Muscle layer of colon (tissue), 2 donors: ENCODE measurements at regions not wholly inside any gene's neighbourhood (a gene's known extent, or its start where the extent isn't known, plus 50 kb on each side); places are given as distances from the start of the nearest gene placed in this dataset.

Source experiments
- H3K27ac ChIP-seq: one replicate; pipeline ENCODE4 v1.7.0; 2013; ENCODE audit warnings: low read depth, mild to moderate bottlenecking, low read length, moderate library complexity
- H3K27me3 ChIP-seq, 2 donors: one replicate each; pipeline ENCODE4 v1.7.0; 2013; ENCODE audit warnings: low read length in 2 of 2, mild to moderate bottlenecking in 2 of 2; ENCODE audit not compliant: insufficient read depth in 2 of 2, control insufficient read depth in 1 of 2
- H3K36me3 ChIP-seq: one replicate; pipeline ENCODE4 v1.7.0; 2013; ENCODE audit warnings: mild to moderate bottlenecking, low read length; ENCODE audit not compliant: insufficient read depth
- H3K4me1 ChIP-seq: one replicate; pipeline ENCODE4 v1.7.0; 2013; ENCODE audit warnings: mild to moderate bottlenecking, low read length; ENCODE audit not compliant: insufficient read depth
- H3K4me3 ChIP-seq, 2 donors: one replicate each; pipeline ENCODE4 v1.7.0; 2013; ENCODE audit warnings: low read length in 2 of 2, low read depth in 1 of 2, mild to moderate bottlenecking in 1 of 2, moderate library complexity in 1 of 2
- H3K9ac ChIP-seq: one replicate; pipeline ENCODE4 v1.7.0; 2013; ENCODE audit warnings: low read length
- H3K9me3 ChIP-seq: one replicate; pipeline ENCODE4 v1.7.0; 2013; ENCODE audit warnings: mild to moderate bottlenecking, low read length
- donor health status: abdominal sarcoma.
- donor health status: Adenocarcinoma of cecum.

DNA sequence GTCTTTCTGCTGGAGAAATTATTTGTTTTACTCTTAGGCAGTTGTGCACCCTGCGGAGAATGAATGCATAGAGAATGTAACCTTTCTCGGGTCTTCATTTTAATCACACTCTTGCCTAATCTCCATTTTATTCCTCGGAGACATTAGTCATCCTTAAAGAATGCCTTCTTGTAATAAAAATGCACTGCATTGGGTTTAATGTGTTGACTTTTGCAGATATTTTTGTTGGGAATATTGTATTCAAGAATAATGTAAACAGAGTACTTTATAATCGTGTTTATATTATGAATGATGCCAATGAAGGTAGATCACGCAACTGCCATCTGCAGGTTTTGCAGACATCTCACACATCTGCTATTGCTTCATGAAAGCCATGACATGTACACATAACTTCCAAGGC, 1093.9 kb upstream of the CDH6 start:
- no peaks in the 10 kb centered on the region for H3K27me3 ChIP-seq
- no peak overlapping the region for H3K9ac ChIP-seq
- no peaks in the 10 kb centered on the region for H3K36me3 ChIP-seq
- no peak overlapping the region for H3K27ac ChIP-seq
- no peak overlapping the region for H3K4me3 ChIP-seq
- H3K4me1 ChIP-seq = no peaks in the 10 kb centered on the region
- no peaks in the 10 kb centered on the region for H3K9me3 ChIP-seq

DNA sequence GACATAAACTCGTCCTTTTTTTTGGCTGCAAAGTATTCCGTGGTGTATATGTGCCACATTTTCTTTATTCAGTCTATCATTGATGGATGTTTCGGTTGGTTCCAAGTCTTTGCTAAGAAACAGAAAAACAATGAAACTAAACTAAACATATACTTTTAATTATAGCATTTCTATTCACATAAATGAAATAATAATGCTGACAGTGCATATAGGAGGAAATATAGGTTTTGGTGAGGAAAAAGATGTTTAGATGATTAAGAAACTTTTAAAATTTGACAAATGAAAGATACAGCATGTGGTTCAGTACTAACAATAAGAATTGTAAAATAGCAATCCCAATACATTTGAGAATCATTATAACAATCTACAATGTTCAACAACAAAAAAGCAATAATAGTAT, 1094.5 kb upstream of the CDH6 start:
- no peak overlapping the region for H3K27ac ChIP-seq
- H3K4me1 ChIP-seq = no peaks in the 10 kb centered on the region
- H3K27me3 ChIP-seq = no peaks in the 10 kb centered on the region
- H3K9ac ChIP-seq = no peak overlapping the region
- H3K9me3 ChIP-seq = no peaks in the 10 kb centered on the region
- no peaks in the 10 kb centered on the region for H3K36me3 ChIP-seq
- H3K4me3 ChIP-seq = no peak overlapping the region

DNA sequence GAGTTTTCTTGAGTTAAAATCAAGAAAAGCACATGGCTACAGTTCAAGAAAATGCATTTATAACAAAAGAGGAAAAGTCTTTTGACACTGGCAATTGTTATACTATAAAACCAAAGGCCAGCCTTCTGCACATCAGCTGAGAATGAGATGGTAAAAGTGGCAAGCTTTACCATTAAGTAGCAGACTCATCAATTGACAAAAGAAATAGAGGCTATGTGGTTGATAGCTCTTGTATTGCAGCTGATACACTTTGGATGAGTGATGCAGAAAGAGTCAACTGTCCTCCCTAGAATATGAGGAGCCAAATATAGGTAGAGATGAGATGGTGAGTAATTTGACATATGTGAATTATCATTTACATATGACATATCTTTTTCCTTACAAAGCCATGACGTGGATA, 1100.9 kb upstream of the CDH6 start:
- Histone ChIP-seq H3K9ac (no peak overlapping the region), H3K36me3 (no peaks in the 10 kb centered on the region), H3K4me1 (no peaks in the 10 kb centered on the region), H3K27me3 (no peaks in the 10 kb centered on the region), H3K4me3 (no peak overlapping the region), H3K27ac (no peak overlapping the region), H3K9me3 (no peaks in the 10 kb centered on the region)

DNA sequence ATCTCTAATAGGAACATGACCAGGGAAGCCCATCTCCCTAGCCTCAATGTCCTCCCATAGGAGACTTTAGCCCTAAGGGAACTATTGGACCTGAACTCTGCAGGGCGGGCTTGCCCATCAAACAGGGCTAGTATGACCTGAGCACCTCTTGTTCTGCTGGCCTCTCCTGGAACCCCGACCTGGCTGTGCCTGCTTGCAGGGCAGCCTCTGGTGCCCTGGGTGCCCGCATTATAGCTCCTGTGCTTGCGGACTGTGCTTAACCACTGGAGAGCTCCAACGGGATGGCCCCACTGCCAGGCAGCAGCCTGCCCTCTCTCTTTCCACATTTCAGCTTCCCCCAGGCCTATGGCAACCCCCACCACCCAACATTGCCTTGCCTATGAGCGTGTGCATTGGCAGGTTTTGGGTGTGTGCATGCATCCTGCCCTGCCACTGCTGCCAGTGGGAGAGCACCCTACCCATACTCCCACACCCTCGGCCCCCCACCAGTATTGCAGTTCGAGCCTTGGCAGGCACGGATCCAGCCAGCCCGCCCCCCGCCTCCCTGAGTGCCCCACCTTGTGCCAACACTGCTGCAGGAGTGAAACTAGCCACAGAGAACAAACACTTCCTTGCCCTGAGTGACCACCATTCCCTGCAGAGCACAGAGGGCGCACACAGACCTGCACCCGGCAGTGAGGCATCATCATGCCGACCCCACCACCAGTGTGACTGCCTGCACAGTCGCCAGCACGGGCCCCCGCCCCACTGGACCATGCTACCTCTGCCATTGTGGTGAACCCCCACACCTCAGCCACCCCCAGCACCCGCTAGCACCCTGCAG, 1123.8 kb upstream of the CDH6 start:
- Histone ChIP-seq H3K9me3 (no peaks in the 10 kb centered on the region), H3K4me1 (no peaks in the 10 kb centered on the region), H3K36me3 (no peaks in the 10 kb centered on the region), H3K27me3 (no peaks in the 10 kb centered on the region), H3K27ac (no peak overlapping the region), H3K4me3 (no peak overlapping the region), H3K9ac (no peak overlapping the region)

DNA sequence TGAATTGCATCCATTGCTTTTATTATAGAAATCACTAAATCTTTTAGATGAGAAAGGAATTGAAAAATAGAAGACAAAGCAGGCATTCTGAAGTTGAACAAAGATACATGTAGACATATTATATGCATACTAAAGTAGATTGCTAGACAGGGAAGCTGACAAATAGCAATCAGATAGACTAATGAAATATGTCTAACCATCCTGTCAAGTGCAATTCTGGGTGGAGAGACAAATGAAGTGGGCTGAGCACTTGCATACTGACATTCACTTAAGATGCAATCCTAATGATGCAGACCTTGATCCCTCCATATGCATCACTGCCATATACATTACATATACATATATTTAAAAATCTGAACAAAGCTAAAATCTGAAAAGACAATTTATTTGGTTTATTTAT, 1130.0 kb upstream of the CDH6 start:
- Histone ChIP-seq H3K36me3 (no peaks in the 10 kb centered on the region), H3K27me3 (no peaks in the 10 kb centered on the region), H3K27ac (no peak overlapping the region), H3K9me3 (no peaks in the 10 kb centered on the region), H3K4me3 (no peak overlapping the region), H3K9ac (no peak overlapping the region), H3K4me1 (no peaks in the 10 kb centered on the region)

DNA sequence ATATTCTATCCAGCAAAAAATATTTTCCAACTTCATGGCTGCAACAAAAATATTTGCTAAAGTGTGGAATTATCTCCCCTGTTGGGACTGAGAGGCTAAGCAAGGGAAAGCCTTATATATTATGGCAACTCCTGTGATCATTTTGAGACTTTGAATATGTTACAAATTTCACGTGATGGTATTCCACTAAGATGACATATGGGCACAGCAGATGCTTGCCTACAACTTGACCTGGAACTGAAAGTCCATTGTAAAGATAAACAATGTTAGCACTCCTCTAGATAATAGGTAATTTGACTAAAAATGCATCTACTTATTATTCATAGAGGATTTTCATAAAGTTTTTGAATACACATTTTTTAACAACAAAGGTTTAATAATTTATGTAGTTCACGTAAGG, 1141.5 kb upstream of the CDH6 start:
- no peaks in the 10 kb centered on the region for H3K36me3 ChIP-seq
- no peak overlapping the region for H3K27ac ChIP-seq
- no peaks in the 10 kb centered on the region for H3K9me3 ChIP-seq
- H3K9ac ChIP-seq = no peak overlapping the region
- no peak overlapping the region for H3K4me3 ChIP-seq
- no peaks in the 10 kb centered on the region for H3K27me3 ChIP-seq
- no peaks in the 10 kb centered on the region for H3K4me1 ChIP-seq

DNA sequence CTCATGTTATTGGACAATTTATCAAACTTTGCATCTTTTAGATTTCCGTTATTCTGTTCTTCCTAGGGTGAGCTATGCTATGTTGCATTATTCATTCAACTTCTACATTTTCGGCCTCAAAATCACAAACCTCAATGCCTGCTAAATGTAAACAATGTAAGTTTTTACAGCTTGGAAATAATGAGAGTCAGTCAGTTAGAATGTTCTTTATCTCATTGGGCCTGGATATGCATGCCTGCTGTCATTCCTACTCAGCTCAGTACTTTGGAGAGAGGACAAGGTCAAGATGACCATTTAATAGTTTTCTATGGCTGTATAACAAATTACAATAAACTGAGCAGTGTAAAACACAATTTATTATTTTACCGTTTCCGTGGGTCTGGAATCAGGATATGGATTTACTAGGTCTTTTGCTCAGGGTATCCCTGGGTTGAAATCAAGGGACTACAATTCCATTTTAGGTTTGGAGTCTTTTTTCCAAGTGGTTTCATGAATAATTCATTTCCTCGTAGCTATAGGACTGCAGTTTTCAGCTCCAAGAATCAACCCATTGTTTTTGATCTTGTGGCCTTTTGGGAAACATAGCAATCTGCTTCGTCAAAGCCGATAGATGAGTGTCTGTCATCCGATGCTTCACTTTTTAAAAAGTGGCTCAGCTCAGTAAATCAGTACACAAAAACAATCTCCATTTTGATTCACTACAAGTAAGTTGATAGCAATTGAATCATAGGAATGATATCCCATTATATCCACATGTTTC, 1143.2 kb upstream of the CDH6 start:
- Histone ChIP-seq H3K27ac (no peak overlapping the region), H3K36me3 (no peaks in the 10 kb centered on the region), H3K4me1 (no peaks in the 10 kb centered on the region), H3K9me3 (no peaks in the 10 kb centered on the region), H3K27me3 (no peaks in the 10 kb centered on the region), H3K4me3 (no peak overlapping the region), H3K9ac (no peak overlapping the region)

DNA sequence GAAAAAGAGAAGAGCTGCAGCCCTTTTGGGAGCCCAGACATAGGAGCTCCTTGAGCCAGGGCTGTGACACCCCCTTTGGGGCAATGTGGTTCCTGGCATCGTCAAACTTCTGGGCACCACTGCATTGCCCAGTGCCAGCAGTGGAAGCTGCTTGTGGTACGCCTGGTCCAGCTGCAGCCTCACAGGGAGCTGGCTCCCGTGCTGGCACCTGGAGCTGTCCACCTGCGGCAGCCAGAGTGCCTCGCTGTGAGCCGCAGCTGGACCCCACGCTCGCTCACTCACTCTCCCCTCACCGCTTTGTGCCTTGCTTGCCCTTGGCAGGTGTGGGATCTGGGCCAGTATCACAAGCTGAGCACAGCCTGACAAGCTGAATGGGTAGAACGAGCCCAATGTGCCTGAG, 1150.8 kb upstream of the CDH6 start:
- no peaks in the 10 kb centered on the region for H3K4me1 ChIP-seq
- H3K27ac ChIP-seq = no peak overlapping the region
- H3K9ac ChIP-seq = no peak overlapping the region
- no peak overlapping the region for H3K4me3 ChIP-seq
- H3K36me3 ChIP-seq = no peaks in the 10 kb centered on the region
- H3K27me3 ChIP-seq = no peaks in the 10 kb centered on the region
- H3K9me3 ChIP-seq = no peaks in the 10 kb centered on the region

DNA sequence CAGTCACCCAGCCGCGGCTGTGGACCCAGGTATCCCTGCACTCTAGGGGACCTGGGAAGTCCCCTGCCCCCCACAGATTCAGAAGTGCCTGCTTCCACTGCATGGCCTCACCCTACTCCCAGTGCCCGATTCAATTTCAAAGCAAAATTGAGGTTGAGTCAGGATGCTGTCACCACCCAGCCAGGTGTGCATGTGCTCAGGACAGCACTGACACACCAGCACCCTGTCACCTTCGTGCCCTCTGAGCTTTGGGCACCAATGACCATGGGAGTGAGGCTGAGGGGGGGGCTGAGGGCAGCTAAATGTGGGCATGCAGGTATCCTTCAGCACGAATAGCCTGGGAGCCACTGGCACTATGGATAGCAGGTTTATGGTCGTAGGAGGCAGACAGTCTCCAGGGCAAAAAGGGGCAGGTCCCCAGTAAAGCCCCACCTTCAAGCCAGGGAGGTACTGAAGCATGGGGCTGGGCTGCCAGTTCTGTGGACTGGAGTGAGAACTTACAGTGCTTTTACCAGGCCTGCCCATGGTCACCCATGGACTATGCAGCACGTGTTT, 1151.6 kb upstream of the CDH6 start:
- no peaks in the 10 kb centered on the region for H3K36me3 ChIP-seq
- no peaks in the 10 kb centered on the region for H3K27me3 ChIP-seq
- H3K4me3 ChIP-seq = no peak overlapping the region
- no peaks in the 10 kb centered on the region for H3K9me3 ChIP-seq
- H3K27ac ChIP-seq = no peak overlapping the region
- H3K4me1 ChIP-seq = no peaks in the 10 kb centered on the region
- H3K9ac ChIP-seq = no peak overlapping the region

DNA sequence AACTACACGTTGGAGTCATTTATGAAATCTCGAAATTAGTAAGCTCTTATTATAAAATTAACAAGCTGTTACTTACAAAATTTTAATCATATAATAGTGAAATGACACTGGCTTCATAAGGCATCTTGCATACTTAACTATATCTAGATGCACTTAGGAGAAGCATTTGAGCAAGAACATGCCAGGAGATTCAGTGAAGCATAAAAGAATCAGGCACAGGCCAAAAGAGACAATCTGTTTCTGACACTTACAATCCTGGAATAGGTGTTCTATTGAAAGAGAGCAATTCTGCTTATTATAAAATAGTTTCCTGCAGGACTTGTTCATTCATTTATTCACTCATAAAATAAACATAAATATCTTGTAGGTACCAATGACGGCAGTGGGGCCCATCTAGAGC, 1152.2 kb upstream of the CDH6 start:
- Histone ChIP-seq H3K36me3 (no peaks in the 10 kb centered on the region), H3K9me3 (no peaks in the 10 kb centered on the region), H3K27me3 (no peaks in the 10 kb centered on the region), H3K4me1 (no peaks in the 10 kb centered on the region), H3K9ac (no peak overlapping the region), H3K4me3 (no peak overlapping the region), H3K27ac (no peak overlapping the region)

DNA sequence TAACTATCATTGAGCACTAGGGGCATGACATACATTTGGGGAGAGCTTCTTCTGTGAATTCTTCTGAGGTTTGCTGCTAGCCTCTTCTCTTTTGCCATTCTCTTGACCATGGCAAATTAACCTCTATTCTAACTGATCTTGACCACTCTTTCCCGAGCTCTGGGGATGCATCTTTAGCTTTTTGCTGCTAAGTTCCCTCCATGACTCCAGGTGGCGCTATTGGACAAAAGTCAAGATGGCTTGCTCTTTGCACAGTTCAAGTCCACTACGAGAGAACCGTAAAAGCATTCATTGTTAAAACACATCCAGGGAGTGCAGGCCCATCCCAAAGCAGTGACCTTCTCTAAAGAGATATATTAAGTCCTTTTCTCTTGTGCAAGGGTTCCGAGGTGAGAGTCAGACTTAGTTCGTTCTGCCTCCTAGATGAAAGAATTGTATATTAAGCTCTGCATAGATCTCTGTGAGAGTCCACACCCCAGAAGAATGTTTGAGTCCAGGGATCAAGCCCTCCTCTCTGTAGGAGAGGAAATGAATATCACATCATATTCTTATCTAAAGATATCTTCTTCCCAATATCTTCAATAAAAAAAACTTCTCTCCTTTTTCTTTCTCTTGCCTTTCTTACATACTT, 1152.9 kb upstream of the CDH6 start:
- no peaks in the 10 kb centered on the region for H3K27me3 ChIP-seq
- no peak overlapping the region for H3K4me3 ChIP-seq
- no peaks in the 10 kb centered on the region for H3K9me3 ChIP-seq
- H3K4me1 ChIP-seq = no peaks in the 10 kb centered on the region
- no peaks in the 10 kb centered on the region for H3K36me3 ChIP-seq
- H3K27ac ChIP-seq = no peak overlapping the region
- no peak overlapping the region for H3K9ac ChIP-seq
